Cerebellar nuclear complex (tissue), 1 donor: ENCODE measurements at regions not wholly inside any gene's neighbourhood (a gene's known extent, or its start where the extent isn't known, plus 50 kb on each side); places are given as distances from the start of the nearest gene placed in this dataset.
"Not testable (repeated sequence)": the region's sequence is repeated elsewhere in the genome, so short reads cannot be mapped to it uniquely, and the experiment has no call there.

Source experiments
- DNase-seq, 2 experiments: peaks; one replicate each; lab custom pipeline; 2025; lab: John Stamatoyannopoulos, UW

DNA sequence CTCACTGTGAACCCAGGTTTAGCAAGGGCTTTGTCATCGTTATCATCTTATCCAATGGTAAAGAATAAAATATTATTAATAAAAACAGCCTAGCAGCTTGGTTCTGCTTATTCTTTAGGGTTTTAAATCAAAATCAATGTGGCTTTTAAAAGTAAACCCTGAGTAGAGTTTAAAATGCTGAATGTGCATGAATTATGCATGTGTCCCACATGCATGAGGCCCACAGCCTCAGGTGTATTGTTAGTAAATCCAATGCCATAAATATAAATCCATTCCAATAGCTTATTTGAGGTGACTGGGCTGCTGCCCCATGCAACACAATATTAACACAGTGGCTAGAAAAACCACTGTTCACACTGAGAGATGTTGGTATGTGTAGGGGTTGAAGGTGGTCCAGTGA is 254.1 kb downstream of the HNMT start:
- no peak for DNase-seq

- DNase-seq, result no peak
These were observed 255.7 kb downstream of the HNMT start for GRCh38 chr2:138219961-138220360.

GRCh38 chr2:138221358-138221757 is 257.1 kb downstream of the HNMT start:
- DNase-seq, result no peak

DNA sequence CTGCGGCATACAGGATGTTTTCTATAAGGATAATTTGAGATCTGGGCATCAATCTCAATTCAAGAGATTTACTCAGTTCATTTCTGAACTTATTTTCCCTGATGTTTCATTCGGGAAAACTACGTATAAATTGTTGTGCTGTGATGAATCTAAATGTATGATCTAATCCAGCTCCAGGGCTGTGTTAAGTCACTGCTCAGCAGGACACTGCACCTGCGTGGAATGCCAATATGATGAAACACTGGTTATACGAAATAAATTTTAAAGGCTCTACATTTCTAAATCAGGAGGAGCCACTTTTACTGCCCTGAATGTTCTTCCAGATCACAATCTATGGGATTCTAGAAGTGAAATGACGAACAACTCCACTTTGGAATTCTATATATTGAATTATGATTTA is 259.0 kb downstream of the HNMT start:
- DNase-seq, result no peak

DNA sequence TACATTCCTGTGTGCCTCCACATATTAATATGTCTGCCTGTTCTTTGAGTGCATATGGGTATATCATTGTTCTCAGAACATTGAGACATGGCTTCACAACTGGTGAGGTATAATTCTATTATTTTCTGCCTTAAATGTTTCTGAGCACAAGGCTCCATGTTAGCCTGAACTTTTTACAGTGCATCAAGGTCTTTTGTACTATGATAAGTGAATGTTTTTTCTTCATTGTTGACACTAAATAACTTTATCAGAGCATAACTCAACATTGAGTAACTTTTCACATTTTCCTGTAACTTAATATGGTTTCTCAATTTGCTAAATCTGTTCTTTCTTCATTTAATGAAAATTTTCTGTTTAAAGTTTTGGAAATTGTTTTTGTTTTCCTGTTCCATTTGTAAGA is 262.9 kb downstream of the HNMT start:
- DNase-seq, result no peak

DNA sequence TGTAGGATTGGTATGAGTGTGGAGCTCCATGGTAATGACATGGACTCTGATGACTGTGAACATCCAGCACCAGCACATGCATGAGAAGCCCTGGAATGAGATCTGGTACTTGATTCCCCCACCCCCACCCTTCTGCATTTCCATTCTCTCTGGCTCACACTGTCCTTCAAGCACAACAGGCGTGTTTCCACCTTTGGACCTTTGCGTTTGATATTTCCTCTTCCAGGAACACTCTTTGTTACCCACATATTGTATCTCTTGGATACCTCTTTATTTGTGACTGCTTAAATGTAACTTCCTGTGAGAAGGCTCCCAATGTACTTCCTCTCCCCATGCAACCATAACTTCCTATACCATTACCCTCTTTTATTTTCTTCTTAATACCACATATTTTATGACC is 263.8 kb downstream of the HNMT start:
- no peak for DNase-seq

DNA sequence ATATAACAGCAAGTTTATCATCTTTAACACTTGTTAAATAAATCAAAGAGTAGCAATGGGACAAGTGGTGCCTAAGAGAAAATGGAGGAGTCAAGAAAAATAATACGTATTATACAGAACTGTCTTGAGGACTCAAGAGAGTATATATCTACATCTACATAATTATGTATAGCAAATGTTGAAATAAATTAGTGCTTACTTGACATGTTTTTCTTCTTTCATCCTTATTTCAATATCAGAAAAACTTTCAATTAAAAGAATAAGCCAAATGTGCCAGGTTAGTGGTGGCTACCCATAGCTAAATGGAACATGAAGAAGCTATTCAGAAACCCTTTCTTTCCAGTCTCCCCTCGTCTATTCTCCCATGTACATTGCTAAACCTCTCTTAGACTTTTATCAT is 267.3 kb upstream of the SPOPL start:
- no peak for DNase-seq

DNA sequence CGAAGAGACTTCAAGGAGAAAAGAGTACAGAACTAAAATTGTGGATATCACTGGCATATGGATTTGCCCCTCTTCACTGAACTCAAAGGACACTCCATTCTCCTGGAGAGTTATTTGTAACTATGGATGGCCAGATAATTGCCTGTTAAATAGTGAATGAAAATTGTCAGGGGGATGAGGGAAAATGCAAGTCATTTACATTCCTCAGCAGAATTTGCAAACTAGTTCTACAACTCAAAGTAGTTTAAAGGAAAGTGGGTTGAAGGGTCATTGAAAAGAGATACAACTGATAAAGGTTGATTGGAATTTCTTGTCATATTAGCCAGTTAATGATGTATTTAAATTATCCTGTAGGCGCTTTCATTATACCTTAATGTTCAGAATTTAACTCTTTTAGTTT is 266.5 kb upstream of the SPOPL start:
- DNase-seq, result no peak

- no peak for DNase-seq
These were observed 265.4 kb upstream of the SPOPL start for GRCh38 chr2:138236142-138236541.

DNA sequence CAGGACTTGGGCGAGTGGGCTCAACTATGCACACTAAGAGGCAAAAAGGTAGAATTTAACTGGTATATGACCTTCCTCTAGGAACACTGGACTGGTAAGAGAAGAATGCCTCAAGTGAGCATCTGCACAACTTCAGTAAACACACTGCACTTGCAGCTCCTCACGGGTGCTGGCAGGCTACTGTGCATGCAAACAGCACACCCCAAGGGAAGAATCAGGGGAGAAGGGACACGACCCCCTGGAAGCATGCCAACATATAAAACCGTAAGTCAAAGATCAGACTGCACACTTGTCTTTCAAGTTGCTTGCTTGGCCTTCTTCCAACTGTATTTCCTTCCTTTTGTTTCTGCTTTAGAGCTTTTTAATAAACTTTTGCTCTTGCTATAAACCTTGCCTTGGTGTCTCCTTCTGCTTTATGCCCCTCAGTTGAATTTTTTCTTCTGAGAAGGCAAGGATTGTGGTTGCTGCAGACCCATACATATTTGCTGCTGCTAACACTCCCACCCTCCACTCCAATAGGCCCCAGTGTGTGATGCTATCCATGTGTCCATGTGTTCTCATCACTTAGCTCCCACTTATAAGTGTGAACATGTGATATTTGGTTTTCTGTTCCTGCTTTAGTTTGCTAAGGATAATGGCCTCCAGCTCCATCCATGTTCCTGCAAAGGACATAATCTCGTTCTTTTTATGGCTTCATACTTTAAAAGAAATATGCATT is 263.7 kb upstream of the SPOPL start:
- no peak for DNase-seq

DNA sequence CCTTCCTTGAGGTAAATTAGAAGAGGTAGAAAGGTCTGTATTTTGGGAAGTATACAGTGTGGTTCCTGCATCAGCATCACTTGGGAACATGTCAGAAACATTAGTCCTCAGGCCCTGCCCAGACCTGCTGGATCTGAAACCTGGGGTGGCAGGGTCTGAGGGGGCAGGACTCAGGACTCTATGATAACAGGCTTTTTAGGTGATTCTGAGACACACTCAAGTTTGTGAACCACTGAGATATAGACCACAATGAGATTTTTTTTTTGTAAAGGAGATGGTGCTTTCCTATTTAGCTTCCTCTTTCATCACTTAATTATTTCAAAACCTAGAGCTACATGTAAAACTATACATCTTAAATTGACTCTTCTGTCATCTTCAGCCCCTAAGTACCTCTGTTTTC is 262.7 kb upstream of the SPOPL start:
- DNase-seq, result no peak

DNA sequence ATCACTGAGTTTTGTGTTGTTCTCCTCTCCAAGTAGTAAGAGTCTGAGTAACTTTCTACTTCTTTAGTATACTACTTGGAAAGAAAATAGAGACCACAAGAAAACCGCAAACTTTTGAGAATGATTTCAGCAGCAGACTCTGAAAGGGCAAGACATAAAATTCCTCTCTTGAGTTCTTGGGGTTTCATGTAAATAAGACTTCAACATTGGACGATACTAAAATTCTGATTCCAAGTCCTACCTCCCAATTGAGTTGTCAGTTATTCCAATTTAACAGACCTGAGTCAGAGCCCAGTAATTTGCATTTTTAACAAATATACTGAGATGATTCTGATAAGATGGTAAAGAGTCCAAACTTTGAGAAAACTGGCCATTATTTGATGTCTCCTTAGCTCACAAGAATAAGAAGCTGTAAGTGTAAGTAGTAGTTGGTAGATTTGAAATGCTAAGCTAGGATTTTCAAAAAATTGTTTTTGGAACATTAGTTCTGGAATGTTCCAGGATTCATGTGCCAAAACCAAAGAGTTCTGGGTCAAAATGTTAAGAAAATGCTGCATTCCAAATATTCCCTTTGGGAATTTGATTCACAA is 261.6 kb upstream of the SPOPL start:
- no peak for DNase-seq

DNA sequence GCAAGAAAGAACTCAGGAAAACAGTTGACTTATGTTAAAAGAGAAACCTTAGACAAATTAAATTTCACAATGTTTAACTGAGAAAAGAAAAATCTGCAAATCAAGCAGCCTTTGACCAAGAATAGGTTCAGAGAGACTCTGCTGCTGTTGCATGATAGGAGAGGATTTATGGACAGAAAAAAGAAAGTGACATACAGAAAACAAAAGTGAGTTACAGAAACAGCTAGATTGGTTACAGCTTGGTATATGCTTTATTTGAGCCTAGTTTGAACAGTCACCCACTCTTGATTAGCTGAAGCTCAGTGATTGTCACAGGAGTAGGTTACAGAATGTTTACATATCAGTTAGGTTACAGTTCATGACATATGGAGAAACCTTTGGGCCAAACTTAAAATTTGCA is 258.2 kb upstream of the SPOPL start:
- DNase-seq, result no peak

- no peak for DNase-seq
These were observed 257.1 kb upstream of the SPOPL start for GRCh38 chr2:138244501-138244925.

DNA sequence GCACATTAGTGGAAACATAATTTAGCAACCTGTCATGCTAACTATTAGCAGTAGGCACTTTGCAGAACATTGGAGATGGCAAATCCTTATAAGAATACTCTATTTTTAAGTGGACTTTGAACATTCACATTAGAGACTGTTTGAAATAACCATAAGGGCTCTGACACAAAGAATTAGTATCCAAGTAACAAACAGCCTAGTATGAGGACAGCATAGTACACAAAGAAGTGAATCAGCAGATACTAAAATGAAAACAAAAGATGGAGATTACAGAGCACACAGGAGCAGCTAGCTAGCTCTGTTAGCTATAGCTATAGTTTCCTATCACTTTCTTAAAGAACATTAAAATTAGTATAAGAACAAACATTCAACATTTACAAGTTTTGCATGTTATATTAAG is 256.3 kb upstream of the SPOPL start:
- no peak for DNase-seq

DNA sequence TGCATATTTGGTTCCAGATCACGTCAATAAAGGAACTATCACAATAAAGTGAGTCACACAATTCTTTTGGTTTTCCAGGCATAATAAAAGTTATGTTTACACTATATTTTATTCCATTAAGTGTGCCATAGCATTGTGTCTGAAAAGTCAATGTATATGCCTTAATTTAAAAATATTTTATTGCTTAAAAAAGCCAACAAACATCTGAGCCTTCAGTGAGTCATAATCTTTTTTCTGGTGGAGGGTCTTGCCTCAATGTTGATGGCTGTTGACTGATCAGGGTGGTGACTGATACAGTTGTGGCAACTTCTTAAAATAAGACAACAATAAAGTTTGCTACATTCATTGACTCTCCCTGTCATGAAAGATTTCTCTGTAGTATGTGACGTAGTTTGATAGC is 254.3 kb upstream of the SPOPL start:
- no peak for DNase-seq

GRCh38 chr2:138249207-138249606 is 252.4 kb upstream of the SPOPL start:
- DNase-seq, result no peak

DNA sequence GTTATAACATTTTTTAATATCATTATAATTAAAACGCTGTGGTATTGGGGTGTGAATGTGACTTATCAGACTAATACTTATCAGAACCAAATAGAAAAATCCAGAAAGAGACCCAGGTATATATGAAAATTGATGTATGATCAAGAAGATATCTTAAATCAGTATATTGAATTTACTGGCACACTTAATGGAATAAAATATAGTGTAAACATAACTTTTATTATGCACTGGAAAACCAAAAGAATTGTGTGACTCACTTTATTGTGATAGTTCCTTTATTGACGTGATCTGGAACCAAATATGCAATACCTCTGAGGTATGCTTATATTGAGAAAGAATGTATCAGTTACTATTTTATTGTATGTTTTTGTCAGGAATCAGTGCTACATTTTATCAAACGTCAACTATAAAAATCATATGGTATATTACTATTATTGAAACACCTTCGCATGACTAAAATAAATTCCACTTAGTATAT is 250.7 kb upstream of the SPOPL start:
- not testable (repeated sequence) for DNase-seq

- no peak for DNase-seq
These were observed 249.0 kb upstream of the SPOPL start for GRCh38 chr2:138252587-138252986.

GRCh38 chr2:138255670-138256069 is 245.9 kb upstream of the SPOPL start:
- DNase-seq, result no peak

- no peak for DNase-seq
These were observed 234.2 kb upstream of the SPOPL start for GRCh38 chr2:138267161-138267901.

DNA sequence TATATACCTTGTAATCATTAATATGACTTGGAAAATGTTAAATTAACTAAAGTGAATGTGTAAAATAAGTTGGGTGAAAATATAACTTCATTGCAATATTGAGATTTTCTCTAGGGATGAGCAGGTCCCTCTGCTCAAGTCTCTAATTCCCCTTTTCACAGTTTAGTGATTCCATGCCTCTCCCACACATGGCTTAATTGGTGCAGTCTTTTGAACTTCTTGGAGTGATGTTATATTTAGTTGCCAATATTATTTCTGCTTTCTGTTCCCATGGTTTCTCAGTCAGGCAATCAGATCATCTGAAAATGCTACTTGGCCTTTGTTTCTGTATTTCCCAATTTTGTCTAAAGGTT is 233.7 kb upstream of the SPOPL start:
- no peak for DNase-seq

DNA sequence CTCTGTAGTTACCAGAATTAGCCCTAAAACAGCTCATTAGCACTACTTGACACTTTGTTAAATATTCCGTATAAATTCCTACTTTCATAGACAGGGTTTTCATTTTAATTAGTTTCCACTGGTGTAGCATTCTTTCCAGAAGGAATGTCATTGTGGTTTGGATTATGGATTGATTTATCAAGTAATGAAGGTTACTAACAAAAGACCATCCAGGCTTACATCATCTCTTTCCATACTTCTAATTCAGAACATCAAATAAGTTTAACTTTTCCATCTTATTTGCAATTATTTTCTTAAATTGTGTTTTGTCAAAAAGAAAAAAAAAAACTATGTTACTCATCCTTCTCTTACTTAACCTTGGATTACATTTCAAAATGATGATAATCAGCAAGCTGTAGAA is 231.8 kb upstream of the SPOPL start:
- no peak for DNase-seq
